GM18858 (cell line): ENCODE measurements at regions not wholly inside any gene's neighbourhood (a gene's known extent, or its start where the extent isn't known, plus 50 kb on each side); places are given as distances from the start of the nearest gene placed in this dataset.
"Not testable (repeated sequence)": the region's sequence is repeated elsewhere in the genome, so short reads cannot be mapped to it uniquely, and the experiment has no call there.

Source experiments
- ATAC-seq: cut with Tn5 transposase; IDR thresholded peaks from one replicate; pipeline ENCODE4 v1.9.1; 2021; ENCODE audit not compliant: unreplicated experiment

GRCh38 chr3:105976196-105976595 lies 107.4 kb upstream of the CBLB start:
- ATAC-seq, result no peak

GRCh38 chr3:105979961-105980360 lies 111.1 kb upstream of the CBLB start:
- ATAC-seq, result no peak

GRCh38 chr3:105982207-105982606 lies 113.4 kb upstream of the CBLB start:
- ATAC-seq, result no peak

GRCh38 chr3:105984837-105985236 lies 116.0 kb upstream of the CBLB start:
- no peak for ATAC-seq

DNA sequence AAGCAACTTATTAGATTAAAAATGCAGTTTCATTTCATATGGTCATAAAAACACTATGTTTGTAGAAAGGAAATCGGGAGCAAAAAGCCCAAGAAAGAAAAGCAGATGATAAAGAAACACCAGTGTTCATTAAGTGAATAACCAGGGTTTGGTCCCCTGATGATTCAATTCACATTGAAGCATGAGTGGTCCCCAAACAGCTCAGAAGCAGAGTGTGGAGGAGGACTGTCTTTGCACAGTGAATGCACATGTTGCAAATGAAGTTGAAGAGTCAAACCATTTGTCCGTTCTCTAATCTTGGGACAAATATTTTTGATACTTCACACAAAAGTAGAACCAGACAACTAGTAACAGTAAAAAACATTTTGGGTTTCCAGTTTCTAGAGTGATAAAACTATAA lies 117.5 kb upstream of the CBLB start:
- not testable (repeated sequence) for ATAC-seq

GRCh38 chr3:105987809-105988208 lies 119.0 kb upstream of the CBLB start:
- no peak for ATAC-seq

DNA sequence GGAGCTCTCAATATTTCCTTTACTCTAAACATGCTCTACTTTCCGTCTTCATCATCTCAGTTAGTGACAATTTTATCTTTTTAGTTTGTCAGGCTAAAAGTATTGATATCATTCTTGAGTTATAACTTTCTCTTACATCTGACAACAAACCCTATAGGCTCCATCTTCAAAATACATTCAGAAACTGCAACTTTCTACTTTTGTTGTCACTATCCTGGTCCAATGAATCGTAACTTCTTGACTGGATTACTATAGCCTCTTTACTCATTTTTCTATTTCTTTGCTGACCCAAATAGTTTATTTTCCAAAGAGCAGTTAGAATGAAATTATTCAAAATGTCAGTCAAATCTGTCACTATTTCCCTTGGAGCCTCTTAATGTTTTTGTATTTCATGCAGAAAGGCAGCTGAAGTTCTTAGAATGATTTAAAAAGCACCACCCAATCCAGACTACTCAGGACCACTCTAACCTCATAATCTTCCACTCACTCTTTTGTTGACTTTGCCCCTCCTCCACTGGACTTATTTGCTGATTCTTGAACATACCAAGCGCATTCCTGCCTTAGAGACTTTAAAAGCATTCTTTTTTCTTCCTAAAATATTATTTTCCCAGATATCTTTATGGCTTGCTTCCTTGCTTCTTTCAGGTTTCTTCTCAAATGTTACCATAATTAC lies 119.9 kb upstream of the CBLB start:
- no peak for ATAC-seq

GRCh38 chr3:105996781-105997180 lies 128.0 kb upstream of the CBLB start:
- no peak for ATAC-seq

DNA sequence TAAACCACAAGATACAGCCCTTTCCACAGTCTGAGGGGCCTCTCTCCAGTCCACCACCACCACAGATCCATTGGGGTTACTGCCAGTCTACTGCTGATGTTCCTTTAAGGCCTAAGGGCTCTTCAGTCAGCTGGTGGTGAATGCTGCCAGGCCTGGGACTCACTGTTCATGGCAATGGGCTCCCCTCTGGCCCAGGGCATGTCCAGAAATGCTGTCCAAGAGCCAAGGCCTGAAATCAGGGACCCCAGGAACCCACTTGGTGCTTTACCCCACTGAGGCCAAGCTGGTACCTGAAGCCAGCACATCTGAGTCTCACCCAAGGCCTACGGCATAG lies 128.6 kb upstream of the CBLB start:
- no peak for ATAC-seq

DNA sequence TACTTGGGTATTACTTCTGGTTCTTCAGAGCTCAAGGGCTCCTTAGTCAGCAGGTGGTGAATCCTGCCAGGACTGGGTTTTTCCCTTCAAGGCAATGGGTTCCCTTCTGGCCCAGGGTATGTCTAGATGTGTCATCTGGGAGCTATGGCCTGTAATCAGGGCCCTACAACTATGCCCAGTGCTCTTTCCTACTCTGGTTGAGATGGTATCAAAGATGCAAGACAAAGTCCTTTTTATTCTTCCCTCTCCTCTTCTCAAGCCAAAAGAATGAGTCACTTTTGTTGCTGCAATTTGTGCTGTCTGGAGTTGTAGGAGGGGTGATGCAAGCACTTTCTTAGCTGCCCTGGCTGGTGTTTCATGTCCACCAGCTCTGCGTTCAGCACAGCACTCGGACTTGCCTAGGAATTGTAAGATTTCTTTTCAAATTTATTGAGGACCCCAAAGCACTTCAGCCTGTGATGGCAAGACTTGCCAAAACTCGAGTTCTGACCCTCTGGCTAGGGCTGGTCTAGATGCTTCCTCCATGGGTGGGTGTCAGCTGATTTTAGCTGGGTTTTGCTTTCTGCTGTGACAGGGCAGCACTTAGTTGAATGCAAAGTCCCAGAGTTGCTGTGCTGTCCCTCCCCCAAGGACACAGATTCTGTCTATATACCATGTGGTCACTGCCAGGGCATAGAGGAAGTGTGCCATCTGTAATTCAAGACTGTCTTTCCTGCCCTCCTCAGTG lies 129.2 kb upstream of the CBLB start:
- ATAC-seq, result no peak

GRCh38 chr3:105999856-106000255 lies 131.0 kb upstream of the CBLB start:
- no peak for ATAC-seq

DNA sequence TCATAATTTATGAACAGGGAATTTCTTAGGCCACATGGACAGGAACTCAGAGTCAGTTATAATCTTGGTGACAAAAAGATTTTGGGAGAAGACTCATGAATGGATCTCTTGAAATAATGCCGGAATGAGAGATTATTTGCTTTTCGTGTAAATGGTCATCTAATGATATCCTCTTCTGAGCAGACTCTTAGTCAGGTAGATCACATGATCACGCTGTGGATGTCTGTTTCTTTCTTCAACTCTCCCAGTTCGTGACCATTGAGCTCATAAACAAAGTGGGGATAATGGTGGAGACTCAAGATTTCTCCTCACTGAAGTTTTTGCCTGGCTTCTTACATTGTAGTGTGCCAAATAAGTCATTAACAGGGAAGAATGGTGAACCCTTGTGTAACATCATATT lies 133.1 kb upstream of the CBLB start:
- ATAC-seq, result no peak

- ATAC-seq, result no peak
These were observed 135.4 kb upstream of the CBLB start for GRCh38 chr3:106004137-106004681.

- no peak for ATAC-seq
These were observed 136.0 kb upstream of the CBLB start for GRCh38 chr3:106004826-106005225.

DNA sequence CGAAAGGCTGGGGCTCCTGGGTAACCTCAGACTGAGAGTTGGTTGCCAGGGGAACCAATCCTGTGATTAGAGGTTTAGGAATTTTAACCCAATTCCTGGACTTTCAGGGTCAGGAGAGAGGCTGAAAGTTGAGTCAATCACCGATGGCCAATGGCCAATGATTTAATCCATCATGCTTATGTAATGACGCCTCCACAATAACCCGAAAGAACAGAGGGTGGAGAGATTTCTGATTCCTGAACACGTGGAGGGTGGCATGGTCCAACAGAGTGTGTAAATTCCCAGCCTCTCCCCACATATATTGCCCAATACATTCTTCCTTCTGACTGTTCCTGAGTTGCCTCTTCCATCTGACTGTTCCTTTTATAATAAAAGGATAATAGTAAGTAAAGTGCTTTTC lies 137.2 kb upstream of the CBLB start:
- no peak for ATAC-seq

- no peak for ATAC-seq
These were observed 137.8 kb upstream of the CBLB start for GRCh38 chr3:106006571-106006970.

DNA sequence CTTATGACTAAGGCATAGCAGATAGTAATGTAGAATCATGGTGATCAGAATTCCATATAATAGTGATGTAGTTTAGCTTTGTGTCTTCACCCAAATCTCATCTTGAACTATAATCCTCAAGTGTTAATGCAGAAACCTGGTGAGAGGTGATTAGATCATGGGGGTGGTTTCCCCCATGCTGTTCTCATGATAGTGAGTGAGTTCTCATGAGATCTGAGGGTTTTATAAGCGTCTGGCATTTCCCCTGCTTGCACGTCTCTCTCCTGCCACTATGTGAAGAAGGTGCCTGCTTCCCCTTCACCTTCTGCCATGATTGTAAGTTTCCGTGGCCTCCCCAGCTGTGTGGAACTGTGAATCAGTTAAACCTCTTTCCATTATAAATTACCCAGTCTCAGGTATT lies 138.7 kb upstream of the CBLB start:
- no peak for ATAC-seq

- no peak for ATAC-seq
These were observed 140.0 kb upstream of the CBLB start for GRCh38 chr3:106008766-106009165.

- no peak for ATAC-seq
These were observed 142.0 kb upstream of the CBLB start for GRCh38 chr3:106010829-106011228.

- no peak for ATAC-seq
These were observed 145.2 kb upstream of the CBLB start for GRCh38 chr3:106013971-106014370.

DNA sequence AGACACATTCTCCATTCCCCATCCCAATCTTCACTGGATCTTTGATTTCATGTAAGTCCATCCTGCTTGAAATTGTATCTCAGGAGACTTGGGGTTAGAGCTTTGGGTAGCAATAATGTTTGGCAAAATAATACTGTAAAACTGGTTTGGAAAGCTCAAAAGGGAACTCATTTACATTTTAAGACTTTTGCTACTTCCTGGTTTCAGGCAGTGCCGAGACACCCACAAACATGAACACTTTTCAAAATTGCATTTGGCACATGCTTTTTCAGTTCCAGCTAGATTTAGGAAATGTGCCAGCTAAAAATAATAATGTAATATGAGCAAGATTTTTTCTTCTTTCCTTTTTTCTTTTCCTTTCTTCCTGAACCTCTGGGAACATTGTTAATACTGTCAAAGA lies 145.7 kb upstream of the CBLB start:
- no peak for ATAC-seq

- no peak for ATAC-seq
These were observed 146.2 kb upstream of the CBLB start for GRCh38 chr3:106014971-106015370.

- no peak for ATAC-seq
These were observed 149.3 kb upstream of the CBLB start for GRCh38 chr3:106018102-106018501.
